T-helper 1 cell treated with Interleukin-12 subunit alpha and Interleukin-12 subunit beta and Interleukin-4 antibody, amounts not matched to agents 30 μg/mL and 1 μg/mL, for 36 hours (primary cell): ENCODE measurements at regions not wholly inside any gene's neighbourhood (a gene's known extent, or its start where the extent isn't known, plus 50 kb on each side); places are given as distances from the start of the nearest gene placed in this dataset.
"Not testable (repeated sequence)": the region's sequence is repeated elsewhere in the genome, so short reads cannot be mapped to it uniquely, and the experiment has no call there.

ENCODE experiments used
- H3K27ac Mint-ChIP-seq: one replicate; pipeline ENCODE4 v1.8.0; 2021; ENCODE audit warnings: mild to moderate bottlenecking, mixed read lengths
- H3K27me3 Mint-ChIP-seq: one replicate; pipeline ENCODE4 v1.8.0; 2021; ENCODE audit warnings: low read depth, mixed read lengths
- H3K36me3 Mint-ChIP-seq: one replicate; pipeline ENCODE4 v1.8.0; 2021; ENCODE audit warnings: low read depth, mixed read lengths
- H3K4me1 Mint-ChIP-seq: one replicate; pipeline ENCODE4 v1.8.0; 2021; ENCODE audit warnings: low read depth, mixed read lengths
- H3K4me3 Mint-ChIP-seq: one replicate; pipeline ENCODE4 v1.8.0; 2021; ENCODE audit warnings: mild to moderate bottlenecking, moderate library complexity, mixed read lengths
- H3K9me3 Mint-ChIP-seq: one replicate; pipeline ENCODE4 v1.8.0; 2021; ENCODE audit warnings: mixed read lengths

DNA sequence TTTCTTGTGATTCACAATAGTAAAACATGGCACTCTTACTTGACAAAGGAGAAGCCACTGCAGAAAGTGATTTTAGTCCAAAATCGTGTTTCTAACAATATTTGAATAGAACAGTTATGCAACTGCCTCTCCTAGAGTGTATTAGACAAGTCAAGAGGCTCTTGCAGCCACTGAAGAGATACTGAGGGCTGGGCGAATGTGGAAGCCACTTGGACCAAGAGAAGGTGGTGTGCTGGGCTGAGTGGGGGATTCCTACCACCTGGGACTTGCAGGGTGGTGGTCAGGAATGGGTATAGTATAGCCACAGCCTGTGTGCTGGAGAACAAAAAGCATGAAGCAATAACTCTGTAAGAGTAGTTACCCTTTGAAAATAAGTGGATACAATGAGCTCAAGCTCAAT, 223.8 kb upstream of the DNAJC19 start:
- no peak overlapping the region for H3K27ac Mint-ChIP-seq
- H3K9me3 Mint-ChIP-seq, result no peaks in the 10 kb centered on the region
- H3K4me1 Mint-ChIP-seq, result no peaks in the 10 kb centered on the region
- H3K27me3 Mint-ChIP-seq, result no peaks in the 10 kb centered on the region
- no peaks in the 10 kb centered on the region for H3K36me3 Mint-ChIP-seq
- H3K4me3 Mint-ChIP-seq, result no peak overlapping the region

DNA sequence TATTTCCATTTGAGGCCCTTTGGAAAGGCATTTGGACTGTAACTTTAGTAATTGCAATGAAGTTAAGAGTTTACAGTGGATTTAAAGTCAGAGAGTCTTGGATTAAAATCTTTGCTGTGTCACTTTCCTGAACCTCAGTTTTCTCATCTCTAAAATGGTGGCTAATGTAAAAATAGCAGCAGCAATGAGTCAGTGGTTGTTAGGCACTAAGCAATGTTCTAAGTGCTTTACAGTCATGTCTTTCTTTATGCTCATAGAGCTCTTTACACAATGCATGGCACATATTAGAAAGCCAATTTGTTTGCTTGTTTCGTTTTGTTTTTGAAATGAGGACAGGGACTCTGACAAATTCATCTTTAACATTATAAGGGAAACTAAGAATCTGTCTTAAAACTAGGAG, 222.7 kb upstream of the DNAJC19 start:
- Mint-ChIP-seq H3K27ac (no peak overlapping the region), H3K4me1 (no peaks in the 10 kb centered on the region), H3K36me3 (no peaks in the 10 kb centered on the region), H3K27me3 (no peaks in the 10 kb centered on the region), H3K4me3 (no peak overlapping the region), H3K9me3 (no peaks in the 10 kb centered on the region)

DNA sequence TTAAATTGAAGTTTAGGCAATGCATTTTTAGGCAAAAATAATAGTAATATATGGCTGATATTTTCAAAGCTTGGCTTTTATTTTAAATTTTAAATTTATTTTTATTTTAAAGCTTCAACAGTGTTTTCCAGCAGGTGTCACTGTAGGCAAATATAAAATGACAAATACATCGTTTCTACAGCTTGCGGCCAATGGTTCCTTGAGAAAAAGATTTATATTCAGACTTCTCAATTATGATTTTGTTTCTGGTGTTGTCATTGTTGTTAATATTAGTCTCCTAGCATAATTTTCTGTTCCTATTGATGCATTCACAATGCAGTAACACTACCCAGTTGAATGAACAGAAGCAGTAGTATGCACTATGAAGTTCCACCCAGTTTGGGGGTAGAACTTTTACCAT, 220.7 kb upstream of the DNAJC19 start:
- H3K36me3 Mint-ChIP-seq, result no peaks in the 10 kb centered on the region
- no peak overlapping the region for H3K27ac Mint-ChIP-seq

DNA sequence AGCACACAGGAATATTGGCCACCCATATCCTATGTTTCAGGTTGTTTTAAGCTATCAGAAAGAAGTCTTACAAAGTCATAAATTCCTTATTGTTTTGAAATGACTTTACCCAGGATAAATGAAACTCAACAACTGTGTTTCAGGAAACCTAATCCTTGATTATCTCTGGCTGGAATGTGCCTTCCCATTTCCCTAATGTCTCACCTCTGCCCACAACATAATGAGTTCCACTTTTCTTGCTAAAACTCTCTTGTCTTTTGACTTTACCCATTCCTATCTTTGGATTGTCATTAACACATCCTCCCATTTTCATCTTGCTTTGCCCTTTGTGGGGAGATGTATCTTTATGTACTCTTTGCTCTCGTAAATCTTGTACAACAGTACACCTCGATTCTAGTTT, 200.0 kb upstream of the DNAJC19 start:
- Mint-ChIP-seq H3K4me3 (no peak overlapping the region), H3K27ac (no peak overlapping the region), H3K36me3 (no peaks in the 10 kb centered on the region), H3K4me1 (no peaks in the 10 kb centered on the region), H3K27me3 (no peaks in the 10 kb centered on the region), H3K9me3 (no peaks in the 10 kb centered on the region)

More for the DNA sequence above, 220.7 kb upstream of the DNAJC19 start:
- H3K4me3 Mint-ChIP-seq, result no peak overlapping the region
- H3K27me3 Mint-ChIP-seq, result no peaks in the 10 kb centered on the region
- H3K9me3 Mint-ChIP-seq, result no peaks in the 10 kb centered on the region
- H3K4me1 Mint-ChIP-seq, result no peaks in the 10 kb centered on the region

DNA sequence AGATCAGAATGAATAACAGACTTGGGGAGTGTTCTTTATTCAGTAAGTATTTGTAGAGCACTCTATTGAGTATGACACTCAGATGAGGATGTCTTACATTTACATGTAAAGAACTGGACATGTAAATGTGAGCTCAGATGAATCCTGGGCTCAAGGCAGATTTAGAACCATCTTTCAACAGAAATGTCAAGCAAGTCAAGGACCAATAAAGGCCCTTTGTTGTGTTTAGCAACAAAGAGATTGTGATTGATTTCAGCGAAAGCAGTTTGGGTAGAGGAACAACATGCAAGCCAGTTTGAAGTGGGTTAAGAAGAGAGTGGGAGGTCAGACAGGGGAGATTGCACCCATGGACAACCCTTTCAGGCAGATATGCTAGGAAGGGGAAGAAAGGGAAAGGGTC, 194.2 kb upstream of the DNAJC19 start:
- H3K36me3 Mint-ChIP-seq, result no peaks in the 10 kb centered on the region
- no peak overlapping the region for H3K27ac Mint-ChIP-seq
- no peaks in the 10 kb centered on the region for H3K4me1 Mint-ChIP-seq
- H3K27me3 Mint-ChIP-seq, result no peaks in the 10 kb centered on the region
- H3K9me3 Mint-ChIP-seq, result no peaks in the 10 kb centered on the region
- H3K4me3 Mint-ChIP-seq, result no peak overlapping the region

DNA sequence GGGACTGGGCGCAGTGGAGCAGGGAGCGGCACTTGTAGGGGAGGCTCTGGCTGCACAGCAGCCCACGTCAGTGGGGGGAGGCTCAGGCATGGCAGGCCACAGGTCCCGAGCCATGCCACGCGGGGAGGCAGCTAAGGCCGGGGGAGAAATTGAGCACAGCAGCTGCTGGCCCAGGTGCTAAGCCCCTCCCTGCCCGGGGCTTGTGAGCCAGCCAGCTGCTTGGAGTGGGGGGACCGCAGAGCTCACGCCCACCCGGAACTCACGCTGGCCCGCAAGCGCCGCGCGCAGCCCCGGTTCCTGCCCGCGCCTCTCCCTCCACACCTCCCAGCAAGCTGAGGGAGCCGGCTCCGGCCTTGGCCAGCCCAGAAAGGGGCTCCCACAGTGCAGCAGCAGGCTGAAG, 193.5 kb upstream of the DNAJC19 start:
- not testable (repeated sequence) for H3K27me3 Mint-ChIP-seq, H3K4me3 Mint-ChIP-seq, H3K27ac Mint-ChIP-seq, H3K9me3 Mint-ChIP-seq, H3K36me3 Mint-ChIP-seq, H3K4me1 Mint-ChIP-seq

DNA sequence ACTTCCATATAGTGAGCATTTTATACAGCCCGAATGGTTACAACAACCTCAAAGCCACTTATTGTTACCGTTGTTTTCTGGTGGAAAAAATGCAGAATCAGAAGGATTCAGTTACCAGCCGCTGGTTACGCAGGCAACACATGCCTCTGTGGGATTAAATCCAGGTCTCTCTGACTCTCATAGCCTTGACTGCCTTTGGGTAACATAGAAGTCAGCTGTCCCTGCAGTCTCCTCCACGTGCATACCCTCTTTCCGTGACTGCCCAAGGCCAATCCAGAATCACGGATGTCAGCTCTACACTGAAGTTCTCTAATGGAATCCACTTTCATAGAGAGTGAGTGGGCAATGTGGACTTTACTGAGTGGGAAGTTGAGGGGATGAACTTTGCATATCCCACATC, 189.5 kb upstream of the DNAJC19 start:
- Mint-ChIP-seq H3K9me3 (no peaks in the 10 kb centered on the region), H3K27ac (no peak overlapping the region)

DNA sequence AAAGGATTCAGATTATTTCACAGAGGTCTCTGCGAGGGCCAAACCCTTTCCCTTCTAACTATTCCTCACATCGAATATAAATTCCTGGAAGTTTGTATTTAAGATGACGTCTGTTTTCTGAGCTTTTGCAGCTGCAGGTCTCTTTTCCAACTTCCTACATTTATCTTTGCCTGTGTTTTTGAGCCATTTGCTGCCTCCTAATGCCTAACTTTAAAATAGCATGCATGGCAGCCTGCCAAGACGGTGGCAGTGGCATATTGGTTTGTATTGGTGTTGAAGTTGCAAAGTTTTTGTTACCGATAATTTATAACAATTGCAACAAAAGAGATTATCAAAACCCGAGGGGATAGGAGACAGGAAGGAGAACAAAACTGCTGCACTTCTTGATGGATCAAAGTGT, 187.1 kb upstream of the DNAJC19 start:
- no peak overlapping the region for H3K4me3 Mint-ChIP-seq
- H3K36me3 Mint-ChIP-seq, result no peaks in the 10 kb centered on the region
- H3K27ac Mint-ChIP-seq, result no peak overlapping the region
- H3K4me1 Mint-ChIP-seq, result no peaks in the 10 kb centered on the region
- no peaks in the 10 kb centered on the region for H3K9me3 Mint-ChIP-seq
- H3K27me3 Mint-ChIP-seq, result no peaks in the 10 kb centered on the region

More for the DNA sequence above, 189.5 kb upstream of the DNAJC19 start:
- Mint-ChIP-seq H3K27me3 (no peaks in the 10 kb centered on the region), H3K4me1 (no peaks in the 10 kb centered on the region), H3K36me3 (no peaks in the 10 kb centered on the region), H3K4me3 (no peak overlapping the region)

DNA sequence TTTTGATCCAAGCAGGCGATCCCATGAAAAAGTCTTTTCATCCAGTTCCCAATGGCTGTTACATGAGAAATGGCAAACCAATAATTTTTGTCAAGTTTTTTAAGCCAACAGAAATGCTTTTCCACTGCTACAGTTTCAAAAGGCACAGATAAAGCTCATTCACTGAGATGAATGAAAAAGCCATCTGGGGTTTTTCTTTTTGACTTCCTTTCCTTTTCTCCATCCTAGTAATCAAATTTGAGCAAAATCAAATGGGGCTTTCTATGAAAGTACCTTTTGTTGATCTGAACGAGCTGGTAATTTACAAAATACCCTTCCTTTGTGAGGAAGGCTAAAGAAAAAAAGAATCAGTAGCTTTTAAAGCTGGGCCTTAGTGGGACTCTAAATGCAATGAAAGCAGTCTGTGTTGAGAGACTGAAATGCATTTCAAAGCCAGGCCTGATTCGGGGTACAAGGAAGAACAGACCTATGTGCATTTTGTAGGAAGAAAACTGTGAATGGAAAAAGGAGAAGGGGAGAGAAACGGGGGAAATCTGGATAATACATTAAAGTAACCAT, 185.2 kb upstream of the DNAJC19 start:
- Mint-ChIP-seq H3K36me3 (no peaks in the 10 kb centered on the region), H3K9me3 (no peaks in the 10 kb centered on the region), H3K27me3 (no peaks in the 10 kb centered on the region), H3K4me3 (no peak overlapping the region), H3K4me1 (no peaks in the 10 kb centered on the region), H3K27ac (no peak overlapping the region)

DNA sequence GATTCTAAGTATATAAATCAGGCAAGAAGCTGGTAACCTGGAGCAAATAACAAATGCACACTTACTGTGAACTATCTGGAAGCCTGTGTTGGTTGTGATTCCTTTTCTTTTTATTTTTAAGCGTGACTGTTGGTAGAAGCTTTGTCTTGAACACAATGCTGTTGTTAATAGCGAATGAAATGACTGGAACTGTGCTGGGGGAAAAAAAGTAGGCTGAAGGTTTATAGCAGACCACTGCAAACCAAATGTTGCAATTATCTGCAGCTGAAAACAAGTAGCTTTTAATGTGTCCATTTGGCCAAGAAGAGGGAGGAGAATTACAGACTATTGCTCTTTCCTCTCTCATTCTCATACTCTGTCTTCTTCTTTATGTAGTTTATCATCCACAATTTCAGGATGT, 184.5 kb upstream of the DNAJC19 start:
- Mint-ChIP-seq H3K36me3 (no peaks in the 10 kb centered on the region), H3K4me1 (no peaks in the 10 kb centered on the region), H3K4me3 (no peak overlapping the region), H3K9me3 (no peaks in the 10 kb centered on the region), H3K27me3 (no peaks in the 10 kb centered on the region), H3K27ac (no peak overlapping the region)

DNA sequence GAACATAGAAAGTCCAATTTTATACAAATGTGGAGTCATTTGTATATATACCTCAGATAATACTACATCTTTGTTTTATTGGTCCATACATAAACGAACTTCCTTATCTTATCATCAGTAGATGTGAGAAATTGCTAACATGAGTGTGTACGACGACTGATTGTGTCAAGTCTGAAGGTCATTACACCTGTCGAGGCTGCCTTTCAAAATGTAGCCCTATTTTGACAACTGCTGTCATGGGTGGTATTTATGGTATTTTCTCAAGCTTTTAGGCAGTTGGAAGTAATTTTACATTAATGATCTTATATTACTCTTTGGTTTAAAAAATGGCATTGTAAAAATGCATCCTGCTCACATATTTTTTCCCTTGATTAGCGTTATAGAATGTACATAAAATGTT, 183.7 kb upstream of the DNAJC19 start:
- no peaks in the 10 kb centered on the region for H3K9me3 Mint-ChIP-seq
- no peaks in the 10 kb centered on the region for H3K4me1 Mint-ChIP-seq
- no peaks in the 10 kb centered on the region for H3K27me3 Mint-ChIP-seq
- H3K27ac Mint-ChIP-seq, result no peak overlapping the region
- H3K36me3 Mint-ChIP-seq, result no peaks in the 10 kb centered on the region
- H3K4me3 Mint-ChIP-seq, result no peak overlapping the region

DNA sequence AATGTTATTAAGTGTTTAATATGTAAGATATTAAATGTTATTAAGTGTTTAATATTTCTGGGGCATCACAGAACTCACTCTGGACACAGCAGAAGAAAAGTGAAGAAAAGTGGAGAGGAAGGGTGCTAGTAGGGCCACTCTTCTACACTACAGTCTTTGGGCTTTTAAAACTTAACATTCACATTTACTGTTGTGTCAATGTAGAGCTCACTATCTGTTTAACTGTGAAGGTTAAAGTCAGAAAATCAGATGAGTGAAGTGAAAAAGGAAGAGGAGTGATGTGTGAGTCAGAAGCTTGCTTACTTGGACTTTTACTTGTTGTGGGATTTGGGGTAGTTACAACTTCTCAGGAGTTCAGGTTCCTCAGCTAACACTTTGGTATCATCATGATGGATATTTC, 145.3 kb upstream of the DNAJC19 start:
- H3K27ac Mint-ChIP-seq, result no peak overlapping the region
- H3K36me3 Mint-ChIP-seq, result no peaks in the 10 kb centered on the region
- no peaks in the 10 kb centered on the region for H3K9me3 Mint-ChIP-seq
- H3K4me1 Mint-ChIP-seq, result no peaks in the 10 kb centered on the region
- no peak overlapping the region for H3K4me3 Mint-ChIP-seq
- no peaks in the 10 kb centered on the region for H3K27me3 Mint-ChIP-seq

DNA sequence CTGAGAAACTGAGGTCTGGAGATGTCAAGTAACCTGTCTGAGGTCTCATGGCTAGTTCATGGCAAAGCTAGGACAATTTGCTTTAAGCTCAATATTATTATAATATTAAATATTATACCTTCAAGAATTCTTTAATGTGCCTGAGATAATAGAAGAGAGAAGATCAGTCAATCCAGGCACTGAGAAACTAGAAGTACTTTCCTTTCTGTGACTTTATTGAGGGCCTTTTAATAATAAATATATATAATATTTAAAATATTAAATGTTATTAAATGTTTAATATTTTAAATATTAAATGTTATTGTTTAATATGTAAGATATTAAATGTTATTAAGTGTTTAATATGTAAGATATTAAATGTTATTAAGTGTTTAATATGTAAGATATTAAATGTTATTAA, 144.3 kb upstream of the DNAJC19 start:
- H3K36me3 Mint-ChIP-seq, result no peaks in the 10 kb centered on the region
- H3K27me3 Mint-ChIP-seq, result no peaks in the 10 kb centered on the region
- no peaks in the 10 kb centered on the region for H3K9me3 Mint-ChIP-seq
- no peak overlapping the region for H3K4me3 Mint-ChIP-seq
- no peak overlapping the region for H3K27ac Mint-ChIP-seq
- H3K4me1 Mint-ChIP-seq, result no peaks in the 10 kb centered on the region

DNA sequence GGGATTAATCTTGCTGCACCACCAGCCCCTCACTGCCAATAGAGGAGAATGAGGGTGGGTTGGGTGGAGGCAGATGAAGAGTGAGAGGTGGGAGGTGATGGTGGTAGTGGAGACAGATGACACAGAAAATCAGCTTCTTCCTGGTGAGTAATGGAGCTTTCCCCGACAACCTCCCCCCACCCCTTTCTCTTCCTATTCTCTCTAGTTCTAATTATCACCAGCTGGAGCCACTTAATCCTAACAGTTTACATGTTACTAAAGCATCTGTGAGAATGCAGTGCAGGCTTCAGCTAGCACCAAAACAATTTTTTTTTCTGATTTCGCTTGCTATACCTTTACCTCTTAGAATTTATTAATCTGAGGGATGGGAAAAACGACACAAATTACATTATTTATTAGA, 116.1 kb upstream of the DNAJC19 start:
- Mint-ChIP-seq H3K36me3 (no peaks in the 10 kb centered on the region), H3K27me3 (no peaks in the 10 kb centered on the region), H3K9me3 (peaks cover 5% of the 10 kb centered on the region), H3K27ac (no peak overlapping the region), H3K4me3 (no peak overlapping the region), H3K4me1 (no peaks in the 10 kb centered on the region)

DNA sequence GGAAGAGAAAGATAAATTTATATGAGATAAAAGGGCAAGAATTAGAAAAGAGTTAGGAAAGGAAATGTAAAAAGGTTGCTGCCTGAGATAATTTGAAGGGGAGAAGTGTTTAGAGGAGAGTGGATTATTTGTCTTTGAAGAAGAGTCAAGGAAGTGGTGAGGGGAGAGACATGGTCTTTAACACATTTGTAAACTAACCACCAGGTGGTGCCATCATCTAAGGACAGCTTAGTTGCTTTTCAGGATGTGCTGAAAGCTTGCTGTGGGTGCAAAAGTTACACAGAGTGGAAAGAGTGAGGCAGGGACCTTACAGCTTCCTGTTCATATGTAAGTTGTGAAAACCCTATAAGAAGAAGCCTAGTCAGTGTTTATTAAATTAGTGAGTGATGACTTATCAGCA, 114.1 kb upstream of the DNAJC19 start:
- Mint-ChIP-seq H3K4me3 (no peak overlapping the region), H3K9me3 (peaks cover 5% of the 10 kb centered on the region), H3K36me3 (no peaks in the 10 kb centered on the region), H3K27me3 (no peaks in the 10 kb centered on the region), H3K4me1 (no peaks in the 10 kb centered on the region), H3K27ac (no peak overlapping the region)

DNA sequence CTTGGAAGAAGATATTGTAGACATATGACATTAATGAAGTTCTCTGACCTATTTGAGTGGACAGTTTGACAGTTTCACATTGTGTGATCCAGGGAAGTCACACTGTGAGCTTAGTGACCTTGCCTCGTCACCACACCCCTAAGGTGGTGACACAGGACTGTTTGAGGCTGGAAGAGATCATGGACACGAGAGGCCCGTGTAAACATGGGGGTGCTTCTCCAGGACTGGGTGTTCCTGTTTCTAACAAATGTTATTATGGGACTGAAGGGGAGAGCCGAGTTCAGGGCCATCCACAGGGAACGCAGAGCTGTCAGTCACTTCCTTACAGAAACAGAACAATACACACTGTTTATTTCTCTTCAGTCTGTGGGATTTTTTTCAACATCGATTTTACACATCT, 96.5 kb upstream of the DNAJC19 start:
- Mint-ChIP-seq H3K9me3 (no peaks in the 10 kb centered on the region), H3K4me3 (no peak overlapping the region), H3K27ac (no peak overlapping the region), H3K36me3 (no peaks in the 10 kb centered on the region), H3K27me3 (no peaks in the 10 kb centered on the region), H3K4me1 (no peaks in the 10 kb centered on the region)
